ENCODE measurements at regions not wholly inside any gene's neighbourhood (a gene's known extent, or its start where the extent isn't known, plus 50 kb on each side); places are given as distances from the start of the nearest gene placed in this dataset.

DNA sequence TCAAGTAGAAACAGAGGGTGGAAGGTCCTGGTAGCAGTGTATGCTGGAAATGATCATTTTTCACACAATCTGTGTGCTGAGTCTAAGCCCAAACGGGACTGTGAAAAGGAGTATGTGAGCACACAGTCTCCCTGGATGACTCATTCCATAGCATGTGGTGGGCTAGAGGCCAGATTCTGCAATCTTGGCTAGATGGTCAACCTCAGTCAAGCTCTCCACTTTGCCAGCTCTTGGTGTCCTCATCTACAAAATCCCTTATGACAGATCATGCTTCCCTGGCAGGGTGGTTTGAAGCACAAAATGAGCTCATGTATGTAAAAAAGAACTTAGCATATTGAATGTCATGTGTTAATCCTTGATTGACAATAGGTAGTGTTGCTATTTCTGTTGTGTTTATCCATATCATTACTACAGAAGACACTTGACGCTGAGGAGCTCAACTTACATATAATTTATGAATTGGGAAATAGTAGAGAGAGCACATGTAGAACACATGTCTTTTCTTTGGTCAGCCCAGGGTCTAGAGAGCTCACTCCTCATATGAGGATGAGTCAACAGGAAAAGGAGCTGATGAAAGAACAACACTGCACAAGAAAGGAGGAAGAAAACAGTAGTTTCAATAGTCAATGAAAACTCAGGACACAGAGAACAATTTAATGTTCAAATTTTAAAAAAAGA is 517.5 kb downstream of the BCL11B start:
- DNase-seq = no peak

DNA sequence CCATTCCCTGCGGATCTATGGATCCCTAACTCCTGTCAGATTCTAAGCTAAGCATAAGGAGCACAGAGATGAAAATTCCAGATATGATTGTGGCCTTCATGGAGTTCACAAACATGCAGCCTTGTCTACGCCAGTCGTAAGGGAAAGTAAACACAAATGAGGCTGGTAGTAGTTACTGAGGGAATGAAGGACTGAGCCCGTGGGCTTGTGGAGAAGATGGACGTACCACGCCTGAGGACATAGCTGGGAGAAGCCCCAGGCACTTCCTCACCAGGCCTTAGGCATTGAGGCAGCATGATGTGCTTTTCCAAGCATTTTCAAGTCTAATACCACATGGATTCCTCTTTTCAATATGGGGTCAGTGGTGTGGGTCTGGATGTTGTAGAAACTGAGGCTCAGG is 515.2 kb downstream of the BCL11B start:
- no peak for DNase-seq

DNA sequence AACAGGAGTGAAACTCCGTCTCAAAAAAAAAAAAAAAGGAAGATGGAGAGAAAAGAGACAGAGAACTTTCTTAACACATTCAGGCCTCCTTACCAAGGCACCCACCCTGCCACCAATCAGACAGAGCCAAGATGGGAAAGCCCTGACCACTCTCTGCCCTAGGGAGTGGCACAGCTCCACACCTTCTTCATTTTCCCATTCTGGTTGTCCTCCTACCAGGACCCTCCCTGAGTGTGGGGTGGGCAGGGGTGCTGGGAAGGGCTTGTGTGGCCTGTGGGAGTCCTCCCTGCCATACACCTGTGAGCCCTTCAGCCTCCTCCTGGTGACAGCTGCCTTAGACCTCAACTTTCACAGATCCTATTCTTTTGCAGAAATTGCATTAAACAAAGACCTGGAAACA is 513.6 kb downstream of the BCL11B start:
- no peak for DNase-seq

DNA sequence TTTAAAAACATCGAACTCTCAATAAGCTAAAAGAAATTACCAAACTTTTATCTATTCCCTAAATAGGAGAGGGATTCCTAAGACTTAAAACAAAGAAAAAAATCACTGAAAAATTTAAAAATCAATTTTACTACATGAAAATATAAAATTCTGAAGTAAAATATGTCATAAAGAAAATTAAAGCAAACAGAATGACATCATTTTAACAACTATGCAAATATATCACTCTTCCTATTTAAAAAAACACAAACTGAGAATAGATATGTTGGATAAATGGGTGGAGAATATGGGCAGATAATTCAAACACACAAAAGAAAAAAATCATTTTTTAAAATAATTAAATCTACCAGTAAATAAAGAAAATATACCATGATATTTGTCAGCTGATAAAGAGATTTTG is 510.0 kb downstream of the BCL11B start:
- DNase-seq = no peak

DNA sequence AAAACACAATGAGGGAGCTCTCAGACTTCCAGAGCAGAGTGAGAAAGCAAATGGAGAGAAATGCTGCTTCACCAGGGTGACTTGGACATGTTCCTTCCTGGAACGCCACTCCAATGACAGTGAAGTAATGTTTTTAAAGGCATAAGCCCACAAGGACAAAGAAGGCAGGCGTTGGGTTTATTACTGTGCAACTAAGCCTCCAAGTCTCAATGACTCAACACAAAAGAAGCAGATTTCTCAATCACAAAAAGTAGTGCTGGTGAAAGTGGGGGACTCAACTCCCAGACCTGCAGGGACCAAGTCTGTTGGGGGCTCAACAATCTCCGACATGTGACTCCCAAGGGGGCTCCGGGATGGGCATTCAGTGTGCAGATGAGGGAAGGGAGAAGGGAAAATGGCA is 505.2 kb downstream of the BCL11B start:
- DNase-seq = no peak

DNA sequence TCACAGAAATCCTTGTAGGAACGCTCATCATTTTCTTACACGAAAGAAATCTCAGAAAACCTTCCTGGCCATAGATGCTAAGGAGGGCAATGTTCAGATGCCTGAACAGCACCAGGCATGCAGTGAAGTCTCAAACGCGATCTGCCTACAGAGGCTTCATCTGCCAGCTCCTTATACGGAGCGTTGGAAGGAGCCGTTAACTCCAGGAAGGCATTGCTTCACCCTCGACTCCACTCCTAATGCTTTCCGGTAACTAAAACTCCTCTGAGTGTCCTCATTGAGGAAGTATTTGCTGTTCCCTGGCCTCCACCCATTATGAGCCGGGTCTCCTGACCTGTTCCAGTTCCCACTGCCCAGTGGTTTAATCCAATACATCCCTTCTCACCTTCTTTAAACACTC is 502.7 kb downstream of the BCL11B start:
- no peak for DNase-seq

DNA sequence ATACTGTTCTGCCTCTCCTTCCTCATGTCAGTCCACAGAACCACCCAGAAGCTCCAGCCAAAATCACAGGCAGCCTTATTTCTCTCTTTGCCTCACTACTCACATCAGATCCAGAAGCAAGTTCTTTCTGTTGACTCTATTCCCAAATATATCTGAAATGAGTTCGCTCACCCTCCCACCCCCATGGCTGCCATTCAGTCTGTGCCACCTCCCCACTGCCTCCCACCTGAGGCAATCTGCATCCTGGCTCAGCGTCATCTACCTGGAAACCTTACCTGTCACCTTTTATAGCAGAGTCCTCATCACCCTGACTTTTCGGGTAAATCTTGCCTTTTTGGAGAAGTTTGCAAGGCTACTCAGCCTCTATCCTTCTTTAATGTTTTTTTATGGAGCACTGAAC is 501.8 kb downstream of the BCL11B start:
- DNase-seq = no peak

DNA sequence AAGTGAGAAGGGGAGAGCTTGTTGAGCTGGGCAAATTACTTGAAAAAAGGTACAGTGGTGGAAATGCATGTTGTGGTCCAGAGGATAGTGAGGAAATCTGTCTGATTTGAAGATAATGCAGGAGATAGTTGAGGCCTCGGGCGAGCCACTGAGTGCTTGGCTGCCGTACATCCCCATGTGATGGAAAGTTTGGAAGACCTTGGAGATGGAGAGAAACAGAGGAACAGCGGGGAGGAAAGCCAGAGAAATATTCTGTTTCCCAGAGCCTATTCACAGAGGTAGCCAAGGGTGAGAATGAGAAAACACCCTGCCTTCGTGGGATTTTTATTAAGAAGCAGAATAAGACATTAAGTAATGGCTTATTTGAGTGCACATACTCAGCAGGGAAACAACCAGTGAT is 498.2 kb downstream of the BCL11B start:
- no peak for DNase-seq

DNA sequence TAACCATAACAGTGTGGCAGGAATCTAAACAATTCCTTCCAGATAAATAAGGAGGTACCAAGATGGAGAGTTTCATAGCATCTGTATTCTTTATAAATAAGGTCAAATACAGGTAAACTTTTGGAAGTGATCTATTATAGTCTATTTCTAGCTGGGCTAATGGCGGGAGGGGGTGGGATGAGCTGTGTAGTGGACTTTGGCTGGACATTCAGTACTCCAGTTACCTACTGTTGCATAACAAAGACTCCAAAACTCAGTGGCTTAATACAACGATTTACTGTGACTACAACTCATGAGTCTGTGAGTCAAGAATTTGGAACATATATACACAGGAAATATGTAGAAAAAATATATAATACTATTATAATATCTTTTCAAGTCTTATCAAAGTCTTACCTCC is 496.1 kb downstream of the BCL11B start:
- DNase-seq = no peak

DNA sequence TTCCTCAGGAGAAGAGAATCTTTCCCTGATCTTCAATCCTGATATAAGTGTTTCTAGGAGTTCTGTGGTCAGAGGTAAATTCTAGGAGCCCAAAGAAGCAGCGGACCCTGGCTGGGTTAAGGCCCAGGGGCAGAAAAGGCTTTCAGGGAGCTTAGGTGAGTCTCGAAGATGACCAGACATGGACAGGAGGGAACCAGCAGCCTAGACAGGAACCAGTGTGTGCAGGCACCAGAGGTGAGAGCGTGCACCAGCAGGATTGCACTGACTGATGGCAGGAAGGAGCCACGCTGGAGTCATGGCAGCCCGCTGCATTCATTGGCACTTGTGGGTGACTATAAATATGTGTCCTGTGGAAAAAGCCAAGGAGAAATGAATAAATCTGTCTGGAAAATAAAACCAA is 489.9 kb downstream of the BCL11B start:
- DNase-seq = no peak

DNA sequence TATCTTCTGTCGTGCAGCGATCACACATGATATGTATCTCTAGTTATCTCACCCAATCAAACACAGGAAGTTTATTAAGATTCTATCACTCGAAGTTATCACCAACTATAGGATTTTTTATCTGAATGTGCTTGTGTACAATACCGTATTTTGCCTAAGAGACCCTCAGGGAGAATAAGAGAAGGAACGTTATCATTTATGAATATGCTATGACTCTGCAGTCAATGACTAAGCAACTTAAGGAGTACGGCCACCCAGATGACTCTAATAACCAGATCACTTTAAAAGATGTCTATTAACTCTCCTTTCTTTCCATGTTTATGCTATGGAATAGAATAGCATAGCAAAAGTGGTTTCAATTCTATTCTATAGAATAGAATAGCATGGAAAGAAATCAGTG is 486.4 kb downstream of the BCL11B start:
- DNase-seq = no peak

DNA sequence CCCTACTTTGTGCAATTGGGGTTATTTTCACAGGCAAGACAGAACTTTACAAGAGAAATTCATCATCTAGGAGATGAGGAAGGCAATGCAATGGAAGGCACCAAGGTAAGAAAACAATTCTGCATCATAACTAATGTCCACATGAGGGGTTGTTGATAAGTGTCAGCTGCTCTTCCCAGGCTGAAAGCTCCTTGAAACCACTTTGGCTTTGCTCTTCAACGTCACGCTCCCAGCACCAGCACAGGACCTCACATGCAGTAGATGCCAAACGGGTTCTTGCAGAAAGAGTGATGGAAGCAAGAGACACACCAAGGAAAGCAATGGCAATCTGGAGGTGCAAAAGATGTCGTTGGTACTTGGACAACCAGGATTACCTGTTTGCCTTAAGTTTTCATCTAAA is 485.5 kb downstream of the BCL11B start:
- DNase-seq = no peak

DNA sequence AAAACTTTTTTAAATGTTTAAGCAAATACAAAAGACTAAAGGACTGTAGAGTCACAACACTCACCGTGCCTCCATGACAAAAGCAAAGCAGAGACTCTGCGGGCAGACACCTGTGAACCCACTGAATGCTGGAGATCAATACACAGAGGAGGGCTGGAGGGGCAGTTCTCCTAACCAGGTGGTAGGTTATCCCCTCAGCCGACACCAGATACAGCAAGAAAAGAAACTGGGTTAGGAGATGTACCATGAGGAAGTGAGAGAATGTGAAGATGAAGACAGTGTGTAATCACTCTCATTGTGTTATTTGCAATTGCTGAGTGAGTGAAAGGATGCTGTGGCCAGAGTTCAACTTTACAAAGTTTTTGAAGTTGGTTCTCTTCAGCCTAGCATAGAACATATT is 480.3 kb downstream of the BCL11B start:
- no peak for DNase-seq

DNA sequence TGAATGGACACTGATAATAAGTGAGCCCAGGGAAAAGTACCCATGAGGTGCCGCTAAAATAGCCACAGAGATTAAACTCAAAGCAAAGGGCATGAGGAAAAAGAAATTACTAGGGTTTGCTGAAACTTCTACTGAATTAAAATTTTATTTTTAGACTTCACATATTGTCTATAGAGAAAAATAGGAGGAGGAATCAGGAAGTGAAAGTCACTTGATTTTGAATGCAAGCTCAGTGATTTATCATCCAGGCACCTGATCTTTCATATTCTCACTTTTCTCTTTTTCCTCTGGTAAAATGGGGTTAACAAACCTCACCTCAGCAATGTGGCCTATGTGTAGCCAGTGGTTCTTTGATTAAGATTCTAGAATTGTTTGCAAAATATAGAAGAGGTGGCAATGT is 479.8 kb downstream of the BCL11B start:
- DNase-seq = no peak

DNA sequence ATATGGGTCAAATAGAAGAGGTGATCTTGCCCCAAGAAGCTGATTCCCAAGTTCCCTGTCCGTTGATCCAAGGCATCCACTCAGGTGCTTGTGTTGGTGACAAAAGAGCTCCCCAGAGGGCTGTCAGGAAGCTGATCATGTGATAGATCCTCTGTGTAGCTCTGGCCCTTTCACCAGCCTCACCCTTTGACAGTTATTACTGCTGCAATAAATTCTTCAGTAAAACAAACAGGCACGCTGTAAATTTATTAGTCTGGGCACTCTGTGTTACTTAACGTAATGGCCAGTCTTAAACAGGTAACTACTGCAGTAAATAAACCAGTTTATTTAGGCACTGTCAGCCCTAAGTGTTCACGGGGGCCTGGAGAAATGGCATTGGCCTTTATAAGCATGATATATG is 473.9 kb downstream of the BCL11B start:
- no peak for DNase-seq

DNA sequence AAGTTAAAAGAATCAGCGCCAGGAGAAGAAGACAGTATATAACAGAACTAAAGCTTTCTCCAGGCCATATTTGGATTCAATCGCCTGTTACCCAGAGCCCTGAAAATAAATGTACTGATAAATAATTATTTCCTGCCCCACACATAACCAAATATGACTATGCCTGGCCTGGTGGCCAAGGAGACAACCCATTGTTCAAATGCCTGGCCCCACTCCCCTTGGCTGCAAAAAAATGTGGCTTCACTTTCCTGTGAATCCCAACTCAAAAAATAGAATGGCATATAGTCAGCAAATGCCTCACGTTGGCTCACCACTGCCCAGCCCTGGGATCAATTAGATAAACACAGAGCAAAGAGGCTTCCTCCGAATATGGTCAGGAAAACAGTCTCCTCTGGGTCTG is 472.1 kb downstream of the BCL11B start:
- DNase-seq = no peak

DNA sequence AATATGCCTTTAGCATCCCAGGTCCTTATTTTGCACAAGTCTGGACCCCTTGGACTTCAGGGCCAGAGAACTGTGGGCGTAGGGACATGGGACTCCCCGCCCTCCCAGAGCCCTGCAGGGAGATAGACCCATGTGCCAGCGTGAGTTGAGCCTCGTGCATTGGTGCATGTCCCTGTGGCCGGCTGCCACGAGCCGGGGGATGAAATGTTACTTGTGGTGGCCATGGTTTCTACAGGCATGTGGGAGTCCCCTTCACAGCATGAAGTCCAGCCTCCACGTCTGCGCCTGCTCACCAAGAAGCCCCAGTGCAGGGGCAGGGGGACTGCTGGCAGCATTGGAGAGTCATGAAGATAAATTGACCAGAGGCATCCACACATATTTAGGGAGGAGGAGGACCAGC is 470.0 kb downstream of the BCL11B start:
- DNase-seq = no peak

DNA sequence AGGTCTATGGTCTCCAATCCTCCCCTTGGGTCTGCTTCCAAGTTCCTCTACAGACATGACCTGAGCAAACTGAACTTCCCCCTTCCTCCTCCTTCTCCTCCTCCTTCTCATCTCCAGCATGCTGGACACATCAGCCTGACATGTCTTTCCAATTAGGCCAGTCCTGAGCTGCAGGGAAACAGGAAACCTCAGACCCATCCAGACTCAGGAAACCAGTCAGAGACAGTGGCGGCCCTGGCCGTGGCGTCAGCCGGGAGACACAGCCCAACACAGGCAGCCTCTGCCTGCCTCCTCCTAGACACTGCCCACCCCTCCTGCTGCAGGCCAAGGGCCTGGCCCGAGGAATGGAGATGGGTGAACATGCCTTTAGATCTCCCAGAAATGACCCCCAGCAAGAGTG is 468.8 kb downstream of the BCL11B start:
- DNase-seq = no peak

DNA sequence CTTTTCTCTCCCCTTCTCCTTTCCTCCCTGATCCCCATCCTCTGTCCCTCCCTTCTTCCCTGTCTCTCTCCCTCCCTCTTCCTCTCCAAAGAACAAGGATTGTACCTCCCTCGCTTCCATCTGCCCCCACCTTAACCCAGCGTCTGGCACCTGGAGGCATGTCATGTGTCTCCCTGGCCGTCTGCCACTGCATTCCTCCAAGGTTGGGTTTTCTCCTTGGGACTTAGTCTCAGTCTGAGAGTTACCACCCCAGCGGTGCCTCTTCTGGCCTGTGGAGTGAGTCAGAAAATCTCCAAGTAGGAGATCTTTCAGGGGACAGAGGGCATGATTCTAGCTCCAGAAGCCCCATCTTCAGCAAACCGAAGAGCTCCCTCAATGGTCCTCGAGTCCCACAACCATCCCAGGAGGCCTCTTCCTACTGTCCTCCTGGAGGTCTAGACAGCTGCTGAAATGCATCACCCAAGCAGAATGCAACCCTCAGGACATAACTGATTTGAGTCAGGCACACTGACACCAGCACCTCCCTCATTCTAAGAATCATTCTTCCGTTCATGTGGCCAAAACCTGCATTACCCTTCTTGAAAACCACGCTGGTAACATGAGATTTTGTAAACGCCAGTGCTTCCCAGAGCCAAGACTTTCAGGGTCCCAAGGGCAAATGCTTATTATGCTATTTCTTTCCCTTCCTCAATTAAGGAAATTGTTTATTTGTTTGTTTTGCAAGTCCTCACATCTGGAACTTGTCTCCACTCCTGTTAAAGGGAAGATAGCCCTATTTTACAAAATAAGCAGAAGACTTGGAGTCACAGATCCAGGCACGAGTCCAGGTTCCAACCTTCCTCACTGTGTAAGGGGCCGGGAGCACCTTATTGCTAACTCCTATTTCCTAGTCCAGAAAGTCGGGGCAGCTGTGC is 463.2 kb downstream of the BCL11B start:
- no peak for DNase-seq

DNA sequence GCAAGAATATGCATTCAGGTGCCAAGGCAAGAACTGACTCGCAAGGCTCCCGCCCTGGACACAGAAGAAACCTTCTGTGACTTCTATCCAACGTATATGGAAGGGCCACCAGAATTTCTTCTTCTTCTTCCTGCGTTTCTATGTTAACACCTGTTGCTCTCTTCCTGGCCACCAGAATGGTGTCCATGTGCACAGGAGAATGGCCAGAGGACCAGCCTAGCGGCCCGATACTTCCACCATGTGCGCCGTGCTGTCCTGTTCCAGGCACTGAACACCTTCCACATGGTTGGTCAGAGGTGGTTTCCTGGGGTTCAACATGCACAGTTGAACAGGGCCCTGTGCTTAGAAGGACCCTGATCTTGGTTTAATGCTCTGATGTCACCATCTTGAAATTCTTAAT is 455.8 kb downstream of the BCL11B start:
- no peak for DNase-seq

DNA sequence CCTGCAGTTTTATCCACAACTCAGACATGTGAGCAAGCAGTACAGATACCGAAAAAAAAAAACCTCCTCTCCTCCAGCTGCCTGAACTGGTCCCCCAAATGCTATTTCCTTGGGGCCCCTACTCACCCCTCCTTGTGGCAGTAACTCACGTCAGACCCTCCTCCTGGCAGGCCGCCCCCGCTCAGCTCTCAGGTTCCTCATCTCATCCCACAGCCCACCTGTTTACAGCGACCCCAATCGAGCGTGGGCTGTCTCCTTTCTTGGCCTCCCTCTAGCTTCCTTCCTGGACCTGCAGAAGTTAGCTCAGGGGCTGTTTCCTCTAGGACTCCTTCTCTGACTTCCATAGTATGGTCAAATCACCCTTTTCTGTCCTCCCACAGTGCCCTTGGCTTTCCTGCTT is 455.3 kb downstream of the BCL11B start:
- DNase-seq = no peak

DNA sequence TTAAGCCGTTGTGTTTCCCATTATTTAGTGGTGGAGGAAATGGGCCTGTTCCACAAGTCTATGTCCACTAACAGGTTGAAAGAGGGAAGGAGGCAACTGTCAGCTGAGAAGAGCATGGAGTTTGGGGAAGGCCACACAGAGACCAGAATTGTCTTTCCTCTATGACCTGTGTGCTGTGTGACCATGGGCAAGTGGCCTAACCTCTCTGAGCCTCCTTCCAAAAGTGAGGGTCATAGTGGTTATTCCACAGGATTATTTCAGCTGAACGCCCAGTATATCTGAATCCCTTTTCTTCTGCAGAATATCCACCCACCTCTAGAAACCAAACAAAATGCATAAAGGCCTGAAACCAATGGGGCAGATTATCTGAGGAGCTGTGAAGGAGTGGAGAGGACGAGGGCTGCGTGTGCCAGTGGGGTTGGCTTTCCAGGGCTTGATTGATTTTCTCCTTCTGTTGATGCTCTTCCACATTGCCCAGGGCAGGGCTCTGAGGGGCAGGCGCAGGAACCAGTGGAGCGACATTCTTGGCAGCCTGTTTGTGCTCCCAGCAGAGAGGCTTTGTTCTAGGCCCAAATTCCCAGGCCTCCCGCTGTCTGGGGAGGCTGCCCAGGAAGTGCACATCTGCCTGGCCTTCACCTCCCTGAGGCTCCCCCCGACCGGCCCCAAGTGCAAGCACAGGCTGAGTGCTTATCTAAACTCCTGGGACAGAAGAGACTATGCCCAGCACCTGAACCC is 452.7 kb downstream of the BCL11B start:
- no peak for DNase-seq

DNA sequence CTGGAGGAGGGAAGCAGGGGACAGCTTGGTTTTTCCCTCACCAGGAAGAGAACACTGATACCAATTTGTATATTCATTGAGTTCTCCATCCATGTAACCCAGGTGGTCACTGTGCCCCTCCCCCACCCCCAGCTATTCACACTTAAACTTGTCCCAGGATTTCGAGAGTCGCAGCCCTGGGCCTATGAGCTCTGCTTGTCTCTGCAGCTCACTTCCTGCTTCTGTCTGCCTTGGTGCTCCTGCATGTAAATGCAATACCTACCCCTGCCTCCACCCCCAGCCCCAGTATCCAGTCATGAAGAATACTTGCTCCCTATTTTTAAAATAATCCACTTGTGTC is 452.2 kb downstream of the BCL11B start:
- DNase-seq = no peak

DNA sequence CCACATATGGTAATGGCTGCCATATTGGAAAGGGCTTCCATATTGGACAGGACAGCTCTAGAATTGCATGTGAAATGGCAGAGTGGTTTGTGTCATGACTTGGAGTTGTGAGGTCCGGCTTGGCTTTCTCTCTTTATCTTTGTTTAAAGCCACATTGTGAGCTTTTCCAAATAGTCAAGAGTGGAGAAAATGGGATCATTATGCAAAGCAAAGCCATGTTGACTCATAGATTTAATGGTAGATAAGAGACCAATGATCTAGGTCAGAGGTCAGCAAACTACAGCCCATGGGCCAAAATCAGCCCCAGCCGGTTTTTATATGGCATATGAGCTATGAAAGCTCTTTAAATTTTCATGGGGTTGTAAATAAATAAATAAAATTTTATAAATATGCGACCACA is 449.1 kb downstream of the BCL11B start:
- no peak for DNase-seq
